A549 (cell line): ENCODE measurements at regions not wholly inside any gene's neighbourhood (a gene's known extent, or its start where the extent isn't known, plus 50 kb on each side); places are given as distances from the start of the nearest gene placed in this dataset.

Source experiments
- FOSB ChIP-seq: fragments of 250-450 bp; sonication (Bioruptor Pico); IDR thresholded peaks from 2 replicates; pipeline ENCODE4 v1.5.0; 2020; ENCODE audit warnings: mild to moderate bottlenecking, moderate library complexity
- KDM1A ChIP-seq: fragments of 200-600 bp; sonication (generic); IDR thresholded peaks from 2 replicates; pipeline ENCODE4 v1.6.1; 2016; ENCODE audit warnings: low read depth, mild to moderate bottlenecking
- MYC ChIP-seq: IDR thresholded peaks from 2 replicates; pipeline ENCODE4 v1.6.1; 2012; ENCODE audit warnings: mild to moderate bottlenecking, inconsistent platforms, low read length, improper control_type of control experiment, borderline replicate concordance
- POLR2A ChIP-seq: IDR thresholded peaks from 2 replicates; pipeline ENCODE4 v1.6.1; 2012; ENCODE audit warnings: mild to moderate bottlenecking, low read length
- RFX5 ChIP-seq: fragments of 450-650 bp; IDR thresholded peaks from 2 replicates; pipeline ENCODE4 v1.7.1; 2014; ENCODE audit warnings: antibody characterized with exemption, mild to moderate bottlenecking, moderate library complexity
- TF ChIP-seq, protein P1 (sequence below): fragments of >200 bp; sonication (Bioruptor Twin); formaldehyde crosslinking; IDR thresholded peaks from 3 replicates; pipeline ENCODE4 v1.5.1; 2016
- TF ChIP-seq, protein P2 (sequence below): fragments of 150-350 bp; IDR thresholded peaks from 2 replicates; pipeline ENCODE4 v1.6.1; 2014; ENCODE audit warnings: low read depth, mild to moderate bottlenecking, low read length
- TF ChIP-seq, protein P3 (sequence below): IDR thresholded peaks from 2 replicates; pipeline ENCODE4 v1.6.1; 2012

DNA sequence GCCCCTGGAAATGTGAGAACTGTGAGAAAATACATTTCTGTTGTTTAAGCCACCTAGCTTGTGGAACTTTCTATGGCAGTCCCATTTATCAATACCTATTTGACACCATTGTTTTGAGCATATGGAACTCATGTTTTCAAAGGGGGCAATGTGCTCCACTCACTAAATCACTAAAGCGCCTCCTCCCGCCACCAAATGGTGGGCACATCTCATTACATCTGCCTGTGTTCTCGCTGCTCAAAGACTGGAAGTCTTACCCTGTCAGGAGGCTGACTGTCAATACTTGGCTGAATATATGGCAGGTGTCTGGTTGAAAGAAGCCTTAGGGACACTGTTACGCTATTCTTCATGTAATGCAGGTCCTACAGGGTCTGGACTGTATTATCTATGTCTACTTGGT is 767.7 kb downstream of the TSN start:
- TF ChIP-seq, protein P1, sequence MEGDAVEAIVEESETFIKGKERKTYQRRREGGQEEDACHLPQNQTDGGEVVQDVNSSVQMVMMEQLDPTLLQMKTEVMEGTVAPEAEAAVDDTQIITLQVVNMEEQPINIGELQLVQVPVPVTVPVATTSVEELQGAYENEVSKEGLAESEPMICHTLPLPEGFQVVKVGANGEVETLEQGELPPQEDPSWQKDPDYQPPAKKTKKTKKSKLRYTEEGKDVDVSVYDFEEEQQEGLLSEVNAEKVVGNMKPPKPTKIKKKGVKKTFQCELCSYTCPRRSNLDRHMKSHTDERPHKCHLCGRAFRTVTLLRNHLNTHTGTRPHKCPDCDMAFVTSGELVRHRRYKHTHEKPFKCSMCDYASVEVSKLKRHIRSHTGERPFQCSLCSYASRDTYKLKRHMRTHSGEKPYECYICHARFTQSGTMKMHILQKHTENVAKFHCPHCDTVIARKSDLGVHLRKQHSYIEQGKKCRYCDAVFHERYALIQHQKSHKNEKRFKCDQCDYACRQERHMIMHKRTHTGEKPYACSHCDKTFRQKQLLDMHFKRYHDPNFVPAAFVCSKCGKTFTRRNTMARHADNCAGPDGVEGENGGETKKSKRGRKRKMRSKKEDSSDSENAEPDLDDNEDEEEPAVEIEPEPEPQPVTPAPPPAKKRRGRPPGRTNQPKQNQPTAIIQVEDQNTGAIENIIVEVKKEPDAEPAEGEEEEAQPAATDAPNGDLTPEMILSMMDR: no peak
- TF ChIP-seq POLR2A (no peak), FOSB (no peak), RFX5 (no peak), MYC (no peak), KDM1A (no peak)
- TF ChIP-seq, protein P2, sequence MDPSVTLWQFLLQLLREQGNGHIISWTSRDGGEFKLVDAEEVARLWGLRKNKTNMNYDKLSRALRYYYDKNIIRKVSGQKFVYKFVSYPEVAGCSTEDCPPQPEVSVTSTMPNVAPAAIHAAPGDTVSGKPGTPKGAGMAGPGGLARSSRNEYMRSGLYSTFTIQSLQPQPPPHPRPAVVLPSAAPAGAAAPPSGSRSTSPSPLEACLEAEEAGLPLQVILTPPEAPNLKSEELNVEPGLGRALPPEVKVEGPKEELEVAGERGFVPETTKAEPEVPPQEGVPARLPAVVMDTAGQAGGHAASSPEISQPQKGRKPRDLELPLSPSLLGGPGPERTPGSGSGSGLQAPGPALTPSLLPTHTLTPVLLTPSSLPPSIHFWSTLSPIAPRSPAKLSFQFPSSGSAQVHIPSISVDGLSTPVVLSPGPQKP: no peak
- TF ChIP-seq, protein P3, sequence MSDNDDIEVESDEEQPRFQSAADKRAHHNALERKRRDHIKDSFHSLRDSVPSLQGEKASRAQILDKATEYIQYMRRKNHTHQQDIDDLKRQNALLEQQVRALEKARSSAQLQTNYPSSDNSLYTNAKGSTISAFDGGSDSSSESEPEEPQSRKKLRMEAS: no peak
